GM10266 (cell line): ENCODE measurements at regions not wholly inside any gene's neighbourhood (a gene's known extent, or its start where the extent isn't known, plus 50 kb on each side); places are given as distances from the start of the nearest gene placed in this dataset.

Source experiments
- DNase-seq: peaks from one replicate; pipeline ENCODE4 v3.0.0; 2012; ENCODE audit errors: extremely low spot score
- TF ChIP-seq, protein P1 (sequence below): IDR thresholded peaks from 2 replicates; pipeline ENCODE4 v1.5.1; 2012; ENCODE audit warnings: mild to moderate bottlenecking, low read depth; ENCODE audit not compliant: control insufficient read depth, insufficient read depth; ENCODE audit errors: missing control alignments

DNA sequence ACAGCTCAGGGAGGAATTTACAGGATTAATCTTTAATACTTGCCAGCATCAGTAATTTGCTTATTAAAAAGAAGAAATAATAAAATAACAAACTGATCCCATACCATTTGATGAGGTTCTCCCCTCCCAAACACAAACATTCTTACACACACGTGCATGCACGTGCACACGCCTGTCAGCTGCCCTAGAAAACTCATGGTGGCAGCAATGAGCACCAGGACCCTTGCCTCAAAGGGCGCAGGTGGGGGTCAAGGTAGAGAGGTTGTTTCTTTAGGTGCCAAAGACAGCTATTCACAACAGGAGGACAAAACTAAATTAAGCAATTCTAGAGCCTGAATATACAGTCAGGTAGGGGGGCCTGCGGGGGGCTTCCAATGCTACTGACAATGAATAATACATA, 219.3 kb downstream of the BUD13 start:
- TF ChIP-seq, protein P1, sequence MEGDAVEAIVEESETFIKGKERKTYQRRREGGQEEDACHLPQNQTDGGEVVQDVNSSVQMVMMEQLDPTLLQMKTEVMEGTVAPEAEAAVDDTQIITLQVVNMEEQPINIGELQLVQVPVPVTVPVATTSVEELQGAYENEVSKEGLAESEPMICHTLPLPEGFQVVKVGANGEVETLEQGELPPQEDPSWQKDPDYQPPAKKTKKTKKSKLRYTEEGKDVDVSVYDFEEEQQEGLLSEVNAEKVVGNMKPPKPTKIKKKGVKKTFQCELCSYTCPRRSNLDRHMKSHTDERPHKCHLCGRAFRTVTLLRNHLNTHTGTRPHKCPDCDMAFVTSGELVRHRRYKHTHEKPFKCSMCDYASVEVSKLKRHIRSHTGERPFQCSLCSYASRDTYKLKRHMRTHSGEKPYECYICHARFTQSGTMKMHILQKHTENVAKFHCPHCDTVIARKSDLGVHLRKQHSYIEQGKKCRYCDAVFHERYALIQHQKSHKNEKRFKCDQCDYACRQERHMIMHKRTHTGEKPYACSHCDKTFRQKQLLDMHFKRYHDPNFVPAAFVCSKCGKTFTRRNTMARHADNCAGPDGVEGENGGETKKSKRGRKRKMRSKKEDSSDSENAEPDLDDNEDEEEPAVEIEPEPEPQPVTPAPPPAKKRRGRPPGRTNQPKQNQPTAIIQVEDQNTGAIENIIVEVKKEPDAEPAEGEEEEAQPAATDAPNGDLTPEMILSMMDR: no peak
- no peak for DNase-seq

DNA sequence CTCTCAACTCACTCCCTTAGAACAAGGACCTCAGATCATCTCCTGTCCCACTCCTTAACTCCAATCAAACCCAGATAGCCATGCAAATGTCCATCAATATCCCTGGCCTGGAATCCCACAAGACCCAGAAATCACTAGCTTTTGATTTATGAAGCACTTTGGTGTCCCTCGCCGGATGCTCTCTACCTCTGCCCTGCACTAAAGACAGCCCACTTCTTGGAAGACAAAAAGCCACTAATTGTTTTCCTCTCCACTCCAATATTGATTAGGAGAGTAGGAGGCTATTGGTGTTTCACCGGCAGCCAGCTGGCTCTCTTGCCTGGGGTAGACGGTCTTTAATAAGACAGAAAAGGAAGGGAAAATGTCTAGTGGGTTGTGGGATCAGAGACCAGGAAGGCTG, 221.2 kb downstream of the BUD13 start:
- no peak for DNase-seq
- TF ChIP-seq, protein P1: no peak

DNA sequence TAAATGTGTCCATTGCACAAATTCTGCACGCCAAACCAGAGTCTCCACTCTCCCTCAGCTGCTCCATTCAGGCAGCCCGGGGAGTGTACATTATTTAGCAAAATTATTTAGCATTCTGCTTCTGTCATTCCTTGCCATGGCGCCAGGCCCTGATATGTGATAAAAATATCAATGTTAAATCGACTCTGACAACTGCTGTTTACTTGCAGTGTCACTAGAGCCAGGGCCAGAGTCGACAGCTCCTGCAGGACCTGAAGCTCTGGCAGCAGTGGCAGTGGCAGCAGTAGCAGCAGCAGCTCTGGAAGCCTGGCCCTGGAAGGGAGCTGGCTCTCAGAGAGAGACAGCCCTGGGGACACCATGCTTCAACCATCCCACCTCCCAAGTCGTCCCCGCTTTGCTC, 224.5 kb downstream of the BUD13 start:
- TF ChIP-seq, protein P1: no peak
- DNase-seq: no peak

DNA sequence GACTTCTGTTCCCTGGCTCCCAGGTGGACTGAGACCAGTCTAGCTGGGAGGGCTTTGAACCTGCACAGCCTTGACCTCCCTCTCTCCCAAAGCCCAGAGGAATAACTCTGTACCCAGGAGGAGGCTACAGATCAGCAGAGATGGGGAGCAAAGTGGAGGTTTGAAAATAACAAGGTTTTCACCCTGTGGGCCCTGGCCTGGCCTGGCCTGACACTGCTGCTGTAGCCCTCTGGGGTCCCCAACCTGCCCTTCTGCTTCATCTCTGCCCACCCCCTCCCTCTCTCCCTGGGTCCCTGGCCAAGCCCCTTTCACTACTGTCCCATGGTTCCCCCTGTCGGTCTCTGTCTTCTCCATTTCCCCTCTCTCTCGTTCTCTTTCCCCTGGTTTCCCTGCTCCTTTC, 225.2 kb downstream of the BUD13 start:
- TF ChIP-seq, protein P1: no peak
- no peak for DNase-seq

DNA sequence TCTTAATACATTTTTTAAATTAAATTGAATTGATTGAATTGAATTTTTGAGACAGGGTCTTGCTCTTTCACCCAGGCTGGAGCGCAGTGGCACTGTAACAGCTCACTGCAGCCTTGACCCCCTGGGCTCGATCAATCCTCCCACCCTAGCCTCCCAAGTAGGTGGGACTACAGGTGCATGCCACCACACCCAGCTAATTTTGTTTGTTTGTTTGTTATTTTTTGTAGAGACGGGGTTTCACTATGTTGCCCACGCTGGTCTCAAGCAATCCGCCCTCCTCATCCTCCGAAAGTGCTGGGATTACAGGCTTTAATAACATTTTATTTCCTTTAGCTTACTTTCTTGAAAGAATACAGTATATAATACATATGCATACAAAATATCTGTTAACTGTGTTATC, 226.9 kb downstream of the BUD13 start:
- DNase-seq: no peak
- TF ChIP-seq, protein P1: no peak

GRCh38 chr11:116544721-116545120, 228.1 kb downstream of the BUD13 start:
- TF ChIP-seq, protein P1: no peak
- no peak for DNase-seq

GRCh38 chr11:116543911-116544475, 228.8 kb downstream of the BUD13 start:
- TF ChIP-seq, protein P1: no peak
- DNase-seq: no peak
